ENCODE measurements at regions not wholly inside any gene's neighbourhood (a gene's known extent, or its start where the extent isn't known, plus 50 kb on each side); places are given as distances from the start of the nearest gene placed in this dataset.
A peak's percentile ranks its signal among the peaks of the same experiment; 100 is the strongest.

DNA sequence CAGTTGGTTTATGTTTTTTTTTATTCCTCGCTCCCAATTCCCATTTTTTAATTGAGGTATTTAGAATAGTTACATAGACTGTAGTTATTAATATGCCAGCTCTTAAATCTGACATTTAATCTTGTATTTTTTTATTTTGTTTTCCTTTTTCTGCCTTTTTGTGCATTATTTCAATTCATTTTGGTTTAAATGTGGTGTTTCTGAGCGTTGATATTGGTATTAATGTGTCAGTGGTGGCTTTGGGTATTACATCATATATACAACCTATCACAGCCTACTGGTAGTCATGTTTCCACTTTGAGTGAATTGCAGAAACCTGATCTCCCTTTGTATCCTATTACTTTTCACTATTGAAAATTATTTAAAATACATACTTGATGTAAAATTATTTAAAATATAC lies 1027.3 kb downstream of the KCNT2 start:
- Histone ChIP-seq H3K4me2 (no peak overlapping the region), H2AFZ (0 out of 2 replicates have a peak overlapping the region, but pooled peaks have one; percentile 60), H3K9me2 (ENCODE audit: insufficient read depth) (no peaks in the 10 kb centered on the region), H4K20me1 (ENCODE audit: insufficient read depth) (no peaks in the 10 kb centered on the region), H3K79me2 (ENCODE audit: low read depth) (no peaks in the 10 kb centered on the region), H3K27me3 (ENCODE audit: insufficient read depth, low read depth) (no peaks in the 10 kb centered on the region), H3K9me3 (ENCODE audit: insufficient read depth, low read depth) (no peaks in the 10 kb centered on the region), H3F3A (ENCODE audit: insufficient read depth, low read depth) (no peaks in the 10 kb centered on the region), H3K4me3 (no peak overlapping the region), H3K36me3 (ENCODE audit: low read depth) (no peaks in the 10 kb centered on the region), H3K27ac (no peak overlapping the region), H3K4me1 (replicated peaks; ENCODE audit: insufficient read depth) (no peaks in the 10 kb centered on the region; the same call in 1 of the 2 replicates)
- BruUV-seq (replicated peaks): no TSS peak
- TF ChIP-seq EZH2 (IDR thresholded peaks at IDR 0.05; ENCODE audit: low read depth): no peak
- TF ChIP-seq, protein P1, sequence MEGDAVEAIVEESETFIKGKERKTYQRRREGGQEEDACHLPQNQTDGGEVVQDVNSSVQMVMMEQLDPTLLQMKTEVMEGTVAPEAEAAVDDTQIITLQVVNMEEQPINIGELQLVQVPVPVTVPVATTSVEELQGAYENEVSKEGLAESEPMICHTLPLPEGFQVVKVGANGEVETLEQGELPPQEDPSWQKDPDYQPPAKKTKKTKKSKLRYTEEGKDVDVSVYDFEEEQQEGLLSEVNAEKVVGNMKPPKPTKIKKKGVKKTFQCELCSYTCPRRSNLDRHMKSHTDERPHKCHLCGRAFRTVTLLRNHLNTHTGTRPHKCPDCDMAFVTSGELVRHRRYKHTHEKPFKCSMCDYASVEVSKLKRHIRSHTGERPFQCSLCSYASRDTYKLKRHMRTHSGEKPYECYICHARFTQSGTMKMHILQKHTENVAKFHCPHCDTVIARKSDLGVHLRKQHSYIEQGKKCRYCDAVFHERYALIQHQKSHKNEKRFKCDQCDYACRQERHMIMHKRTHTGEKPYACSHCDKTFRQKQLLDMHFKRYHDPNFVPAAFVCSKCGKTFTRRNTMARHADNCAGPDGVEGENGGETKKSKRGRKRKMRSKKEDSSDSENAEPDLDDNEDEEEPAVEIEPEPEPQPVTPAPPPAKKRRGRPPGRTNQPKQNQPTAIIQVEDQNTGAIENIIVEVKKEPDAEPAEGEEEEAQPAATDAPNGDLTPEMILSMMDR (conservative IDR thresholded peaks at IDR 0.05): no peak; the same call in 1 of the 2 replicates
- DNase-seq: no peak
- POLR2A ChIA-PET (ENCODE audit: unreplicated experiment): no interaction called here
- intact Hi-C loops (cut with micrococcal nuclease; ENCODE audit: unreplicated experiment): no loop called here
- CTCF ChIA-PET: no interaction called here

DNA sequence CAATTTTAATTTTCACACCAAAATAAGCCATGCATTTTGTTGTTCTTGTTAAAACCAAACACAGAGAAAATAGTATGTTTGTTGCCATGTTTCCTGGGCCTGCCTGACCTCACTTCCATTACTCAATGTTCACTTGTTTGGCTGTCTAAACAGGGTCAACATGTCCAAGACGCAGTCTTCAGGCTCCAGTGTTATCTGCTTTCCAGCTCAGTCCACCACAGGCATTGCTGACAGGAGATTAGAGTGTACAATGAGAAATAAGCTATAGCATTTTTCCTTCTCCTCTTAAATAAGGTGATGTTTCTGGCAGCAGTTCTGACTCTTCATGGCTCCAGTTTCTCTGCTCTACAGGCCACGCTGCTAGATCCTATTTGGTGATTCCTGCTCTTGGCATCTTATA lies 1030.5 kb downstream of the KCNT2 start:
- no peaks in the 10 kb centered on the region for H3K27me3 ChIP-seq (ENCODE audit: insufficient read depth, low read depth)
- no peaks in the 10 kb centered on the region for H3F3A ChIP-seq (ENCODE audit: insufficient read depth, low read depth)
- no peaks in the 10 kb centered on the region for H4K20me1 ChIP-seq (ENCODE audit: insufficient read depth)
- peak overlapping the region; percentile 49; the same call in 1 of the 2 replicates for H2AFZ ChIP-seq
- H3K4me3 ChIP-seq: no peak overlapping the region
- no peaks in the 10 kb centered on the region for H3K4me1 ChIP-seq (replicated peaks; ENCODE audit: insufficient read depth)
- H3K36me3 ChIP-seq (ENCODE audit: low read depth): no peaks in the 10 kb centered on the region
- no peaks in the 10 kb centered on the region for H3K79me2 ChIP-seq (ENCODE audit: low read depth)
- TF ChIP-seq, protein P1 (conservative IDR thresholded peaks at IDR 0.05): no peak
- TF ChIP-seq EZH2 (IDR thresholded peaks at IDR 0.05; ENCODE audit: low read depth): no peak
- ChIA-PET CTCF (no interaction called here), POLR2A (ENCODE audit: unreplicated experiment) (no interaction called here)
- BruUV-seq (replicated peaks): no TSS peak
- H3K27ac ChIP-seq: no peak overlapping the region
- intact Hi-C loops (cut with micrococcal nuclease; ENCODE audit: unreplicated experiment): no loop called here
- DNase-seq: no peak
- no peak overlapping the region for H3K4me2 ChIP-seq
- H3K9me2 ChIP-seq (ENCODE audit: insufficient read depth): no peaks in the 10 kb centered on the region
- no peaks in the 10 kb centered on the region for H3K9me3 ChIP-seq (ENCODE audit: insufficient read depth, low read depth)

DNA sequence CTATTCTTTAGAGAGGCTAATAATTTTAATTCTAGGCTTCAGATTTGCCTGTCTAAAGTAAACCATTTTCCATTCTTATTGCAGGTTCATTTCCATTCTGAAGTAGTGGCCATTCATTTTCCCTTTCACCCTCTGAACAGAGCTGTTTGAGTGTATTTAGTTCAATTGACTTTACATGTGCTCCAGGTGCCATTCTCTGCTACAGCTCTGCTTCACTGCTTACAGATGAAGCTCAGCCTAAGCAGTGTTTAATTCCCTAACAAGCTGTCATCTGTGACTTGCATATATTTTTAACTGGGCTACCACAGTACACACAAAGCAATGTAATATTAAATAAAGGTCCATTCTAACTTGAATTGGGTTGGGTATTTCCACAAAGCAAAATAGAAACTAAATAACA lies 1031.6 kb downstream of the KCNT2 start:
- no peak for DNase-seq
- Histone ChIP-seq H4K20me1 (ENCODE audit: insufficient read depth) (no peaks in the 10 kb centered on the region), H3K27me3 (ENCODE audit: insufficient read depth, low read depth) (no peaks in the 10 kb centered on the region), H3K4me3 (no peak overlapping the region), H2AFZ (no peak overlapping the region), H3K27ac (no peak overlapping the region), H3K36me3 (ENCODE audit: low read depth) (no peaks in the 10 kb centered on the region), H3K9me3 (ENCODE audit: insufficient read depth, low read depth) (no peaks in the 10 kb centered on the region), H3K4me1 (replicated peaks; ENCODE audit: insufficient read depth) (no peaks in the 10 kb centered on the region), H3K9me2 (ENCODE audit: insufficient read depth) (no peaks in the 10 kb centered on the region), H3K79me2 (ENCODE audit: low read depth) (no peaks in the 10 kb centered on the region), H3K4me2 (no peak overlapping the region), H3F3A (ENCODE audit: insufficient read depth, low read depth) (no peaks in the 10 kb centered on the region)
- intact Hi-C loops (cut with micrococcal nuclease; ENCODE audit: unreplicated experiment): no loop called here
- POLR2A ChIA-PET (ENCODE audit: unreplicated experiment): no interaction called here
- no peak for TF ChIP-seq EZH2 (IDR thresholded peaks at IDR 0.05; ENCODE audit: low read depth)
- TF ChIP-seq, protein P1 (conservative IDR thresholded peaks at IDR 0.05): no peak
- CTCF ChIA-PET: interaction anchor here (0.6 kb wide), 1 partner anchor 201 kb away, joined by 8 read pairs; no protein-coding TSS in a partner anchor
- BruUV-seq (replicated peaks): no TSS peak

Data from PC-9 (cell line).